WTC11 (cell line): ENCODE measurements at regions not wholly inside any gene's neighbourhood (a gene's known extent, or its start where the extent isn't known, plus 50 kb on each side); places are given as distances from the start of the nearest gene placed in this dataset.

ENCODE experiments used
- ATAC-seq: fragments of 200-7000 bp; cut with Tn5 transposase; 2 replicates; pipeline ENCODE4 v1.10.0; 2021; ENCODE audit warnings: mild to moderate bottlenecking, moderate library complexity
- CTCF ChIA-PET: fragments of 300-600 bp; sonication (Branson Sonifier 250); formaldehyde crosslinking; loops from one replicate; lab custom pipeline; 2021; ENCODE audit warnings: antibody characterized with exemption; lab: Charles Lee
- POLR2A ChIA-PET: fragments of 350-600 bp; sonication (Branson Sonifier 250); formaldehyde crosslinking; loops from one replicate; lab custom pipeline; 2021; ENCODE audit warnings: antibody characterized with exemption; lab: Charles Lee
- DNase-seq: peaks from one replicate; pipeline ENCODE4 v3.0.0; 2021; ENCODE audit warnings: low spot score
- H3K27ac Mint-ChIP-seq: 2 replicates; pipeline ENCODE4 v1.8.0; 2021; ENCODE audit warnings: mixed read lengths
- H3K27me3 Mint-ChIP-seq: 2 replicates; pipeline ENCODE4 v1.8.0; 2021; ENCODE audit warnings: low read depth, mild to moderate bottlenecking, moderate library complexity, mixed read lengths
- H3K36me3 Mint-ChIP-seq: 2 replicates; pipeline ENCODE4 v1.8.0; 2021; ENCODE audit warnings: mixed read lengths
- H3K4me1 Mint-ChIP-seq: 2 replicates; pipeline ENCODE4 v1.8.0; 2022; ENCODE audit warnings: mixed read lengths
- H3K4me3 Mint-ChIP-seq: 2 replicates; pipeline ENCODE4 v1.8.0; 2021; ENCODE audit warnings: mild to moderate bottlenecking, moderate library complexity, mixed read lengths
- H3K9me3 Mint-ChIP-seq: 2 replicates; pipeline ENCODE4 v1.8.0; 2021; ENCODE audit warnings: mixed read lengths
- CBFB ChIP-seq: sonication (generic); formaldehyde crosslinking; IDR thresholded peaks from 2 replicates; pipeline ENCODE4 v1.8.1; 2022; ENCODE audit warnings: mild to moderate bottlenecking, low read depth, missing genetic modification reagents
- CREM ChIP-seq: sonication (generic); formaldehyde crosslinking; IDR thresholded peaks from 2 replicates; pipeline ENCODE4 v1.8.1; 2022; ENCODE audit warnings: mild to moderate bottlenecking, missing genetic modification reagents, moderate library complexity
- ELF4 ChIP-seq: sonication (generic); formaldehyde crosslinking; IDR thresholded peaks from 2 replicates; pipeline ENCODE4 v1.8.1; 2022; ENCODE audit warnings: low read depth, mild to moderate bottlenecking, moderate library complexity, missing genetic modification reagents
- GABPB1 ChIP-seq: sonication (generic); formaldehyde crosslinking; IDR thresholded peaks from 2 replicates; pipeline ENCODE4 v1.8.1; 2023; ENCODE audit warnings: mild to moderate bottlenecking, missing genetic modification reagents
- JAZF1 ChIP-seq: fragments of 250-450 bp; sonication (Bioruptor Pico); IDR thresholded peaks from 2 replicates; pipeline ENCODE4 v1.9.0; 2021; ENCODE audit warnings: moderate library complexity, mild to moderate bottlenecking, inconsistent platforms
- MYBL2 ChIP-seq: sonication (generic); formaldehyde crosslinking; IDR thresholded peaks from 2 replicates; pipeline ENCODE4 v1.8.1; 2023; ENCODE audit warnings: mild to moderate bottlenecking, moderate library complexity, missing genetic modification reagents
- NFYB ChIP-seq: sonication (generic); formaldehyde crosslinking; conservative IDR thresholded peaks from 2 replicates; pipeline ENCODE4 v1.8.0; 2022; ENCODE audit warnings: low read depth, missing genetic modification reagents
- RORB ChIP-seq: fragments of 250-450 bp; sonication (Bioruptor Pico); IDR thresholded peaks from 2 replicates; pipeline ENCODE4 v1.9.0; 2021; ENCODE audit warnings: mild to moderate bottlenecking
- ZBTB21 ChIP-seq: sonication (generic); formaldehyde crosslinking; IDR thresholded peaks from 2 replicates; pipeline ENCODE4 v1.8.1; 2023; ENCODE audit warnings: mild to moderate bottlenecking, missing genetic modification reagents, borderline replicate concordance
- ZNF121 ChIP-seq: sonication (generic); formaldehyde crosslinking; IDR thresholded peaks from 2 replicates; pipeline ENCODE4 v1.8.0; 2023; ENCODE audit warnings: missing genetic modification reagents
- ZNF317 ChIP-seq: sonication (generic); formaldehyde crosslinking; IDR thresholded peaks from 2 replicates; pipeline ENCODE4 v1.8.1; 2023; ENCODE audit warnings: low read depth, mild to moderate bottlenecking, moderate library complexity, missing genetic modification reagents, borderline replicate concordance
- ZNF423 ChIP-seq: fragments of 250-450 bp; sonication (Bioruptor Pico); IDR thresholded peaks from 2 replicates; pipeline ENCODE4 v2.1.2; 2022; ENCODE audit warnings: mild to moderate bottlenecking, moderate library complexity
- TF ChIP-seq, protein P1 (sequence below): sonication (generic); formaldehyde crosslinking; IDR thresholded peaks from 2 replicates; pipeline ENCODE4 v1.8.1; 2022; ENCODE audit warnings: missing genetic modification reagents, borderline replicate concordance
- TF ChIP-seq, protein P2 (sequence below): sonication (generic); formaldehyde crosslinking; IDR thresholded peaks from 2 replicates; pipeline ENCODE4 v1.8.0; 2022; ENCODE audit warnings: missing genetic modification reagents

DNA sequence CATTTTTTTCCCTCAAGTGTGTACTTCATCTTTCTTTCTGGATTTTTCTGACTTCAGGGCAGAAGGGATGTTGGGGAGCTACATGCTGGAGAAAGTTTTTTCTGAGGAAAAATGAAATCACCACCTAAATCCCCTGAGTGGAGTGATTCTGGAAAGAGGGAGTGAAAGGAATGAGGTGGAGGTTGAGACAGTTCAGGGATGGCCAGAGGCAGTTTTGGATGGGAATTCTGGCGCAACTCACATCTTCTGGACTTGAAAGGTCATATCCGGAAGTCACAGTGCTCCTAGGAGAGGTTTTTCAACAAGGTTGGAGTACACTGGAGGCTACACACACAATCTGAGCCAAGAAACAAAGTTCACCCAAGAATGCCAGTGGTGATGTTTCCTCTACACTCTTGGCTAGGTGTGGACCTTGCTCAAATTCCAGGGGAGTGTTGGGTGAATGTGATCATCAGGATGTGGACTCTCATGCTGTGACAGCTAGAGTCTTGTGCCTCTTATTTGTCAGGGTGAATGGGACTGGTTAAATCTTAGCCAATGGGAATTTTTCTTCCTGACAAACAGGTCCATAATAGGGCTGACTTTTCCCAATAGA is 161.5 kb downstream of the HLX start:
- Mint-ChIP-seq H3K4me3 (no peak overlapping the region), H3K9me3 (peaks cover 7% of the 10 kb centered on the region), H3K27me3 (no peaks in the 10 kb centered on the region), H3K4me1 (peaks cover 10% of the 10 kb centered on the region), H3K27ac (no peak overlapping the region)
- CTCF ChIA-PET: no interaction called here
- DNase-seq: no peak
- ATAC-seq: no peak
- TF ChIP-seq CBFB: no peak
- TF ChIP-seq, all 79 proteins: peak for 0
- POLR2A ChIA-PET: no interaction called here
- H3K36me3 Mint-ChIP-seq: no peaks in the 10 kb centered on the region

DNA sequence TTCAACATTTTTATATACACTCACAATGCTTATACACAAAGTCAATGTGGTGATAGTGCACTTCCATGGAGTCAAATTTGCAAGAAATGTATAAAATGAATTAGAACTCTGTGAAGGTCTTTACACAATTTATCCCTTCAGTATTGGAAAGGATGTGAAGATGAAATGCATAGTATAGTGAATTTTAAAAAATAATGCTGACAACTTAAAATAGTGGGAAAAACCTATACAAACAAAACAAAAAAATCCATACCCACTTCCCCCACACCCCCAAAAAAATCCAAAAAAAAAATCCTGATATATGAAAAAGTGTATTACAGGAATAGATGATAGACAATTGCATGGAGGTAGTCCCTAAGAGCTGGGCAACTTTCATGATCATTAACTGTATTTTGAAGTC is 165.3 kb downstream of the HLX start:
- TF ChIP-seq MYBL2 (CRISPR knock-in tag): no peak
- TF ChIP-seq, protein P1, sequence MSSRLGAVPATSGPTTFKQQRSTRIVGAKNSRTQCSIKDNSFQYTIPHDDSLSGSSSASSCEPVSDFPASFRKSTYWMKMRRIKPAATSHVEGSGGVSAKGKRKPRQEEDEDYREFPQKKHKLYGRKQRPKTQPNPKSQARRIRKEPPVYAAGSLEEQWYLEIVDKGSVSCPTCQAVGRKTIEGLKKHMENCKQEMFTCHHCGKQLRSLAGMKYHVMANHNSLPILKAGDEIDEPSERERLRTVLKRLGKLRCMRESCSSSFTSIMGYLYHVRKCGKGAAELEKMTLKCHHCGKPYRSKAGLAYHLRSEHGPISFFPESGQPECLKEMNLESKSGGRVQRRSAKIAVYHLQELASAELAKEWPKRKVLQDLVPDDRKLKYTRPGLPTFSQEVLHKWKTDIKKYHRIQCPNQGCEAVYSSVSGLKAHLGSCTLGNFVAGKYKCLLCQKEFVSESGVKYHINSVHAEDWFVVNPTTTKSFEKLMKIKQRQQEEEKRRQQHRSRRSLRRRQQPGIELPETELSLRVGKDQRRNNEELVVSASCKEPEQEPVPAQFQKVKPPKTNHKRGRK: no peak
- POLR2A ChIA-PET: no interaction called here
- CTCF ChIA-PET: no interaction called here
- Mint-ChIP-seq H3K36me3 (peaks cover 3% of the 10 kb centered on the region; the same call in 1 of the 2 replicates), H3K4me1 (peaks cover 2% of the 10 kb centered on the region), H3K27me3 (no peaks in the 10 kb centered on the region; the same call in 1 of the 2 replicates), H3K4me3 (no peak overlapping the region), H3K9me3 (peaks cover 13% of the 10 kb centered on the region), H3K27ac (no peak overlapping the region)
- ATAC-seq (no peak), DNase-seq (no peak)

DNA sequence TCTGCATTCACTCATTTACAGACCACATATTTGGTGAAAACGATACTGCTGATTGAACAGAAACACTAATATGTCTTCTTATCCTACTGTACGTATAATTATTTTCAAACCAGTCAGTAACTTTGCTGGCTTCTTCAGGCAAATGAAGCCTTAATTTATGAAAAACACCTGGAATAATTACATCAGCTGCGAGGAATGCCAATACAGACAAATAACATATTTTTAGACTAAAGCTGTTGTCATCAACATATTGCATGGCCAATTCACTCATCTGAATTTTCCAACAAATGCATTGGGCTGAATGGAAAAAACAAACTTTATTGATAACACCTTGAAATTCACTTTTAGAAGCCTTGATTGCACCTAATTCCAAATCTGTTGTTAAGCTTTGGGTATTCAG is 165.9 kb downstream of the HLX start:
- CTCF ChIA-PET: no interaction called here
- DNase-seq: no peak
- H3K27ac Mint-ChIP-seq: no peak overlapping the region
- peaks cover 19% of the 10 kb centered on the region for H3K9me3 Mint-ChIP-seq
- no peaks in the 10 kb centered on the region; the same call in 1 of the 2 replicates for H3K27me3 Mint-ChIP-seq
- TF ChIP-seq ELF4 (CRISPR knock-in tag) (no peak), GABPB1 (CRISPR knock-in tag) (no peak), RORB (CRISPR knock-in tag) (no peak), ZNF317 (no peak), ZNF423 (CRISPR knock-in tag) (no peak), CBFB (no peak), JAZF1 (no peak), ZBTB21 (CRISPR knock-in tag) (no peak), CREM (CRISPR knock-in tag) (no peak), ZNF121 (CRISPR knock-in tag) (no peak), NFYB (CRISPR knock-in tag) (no peak)
- TF ChIP-seq, protein P2, sequence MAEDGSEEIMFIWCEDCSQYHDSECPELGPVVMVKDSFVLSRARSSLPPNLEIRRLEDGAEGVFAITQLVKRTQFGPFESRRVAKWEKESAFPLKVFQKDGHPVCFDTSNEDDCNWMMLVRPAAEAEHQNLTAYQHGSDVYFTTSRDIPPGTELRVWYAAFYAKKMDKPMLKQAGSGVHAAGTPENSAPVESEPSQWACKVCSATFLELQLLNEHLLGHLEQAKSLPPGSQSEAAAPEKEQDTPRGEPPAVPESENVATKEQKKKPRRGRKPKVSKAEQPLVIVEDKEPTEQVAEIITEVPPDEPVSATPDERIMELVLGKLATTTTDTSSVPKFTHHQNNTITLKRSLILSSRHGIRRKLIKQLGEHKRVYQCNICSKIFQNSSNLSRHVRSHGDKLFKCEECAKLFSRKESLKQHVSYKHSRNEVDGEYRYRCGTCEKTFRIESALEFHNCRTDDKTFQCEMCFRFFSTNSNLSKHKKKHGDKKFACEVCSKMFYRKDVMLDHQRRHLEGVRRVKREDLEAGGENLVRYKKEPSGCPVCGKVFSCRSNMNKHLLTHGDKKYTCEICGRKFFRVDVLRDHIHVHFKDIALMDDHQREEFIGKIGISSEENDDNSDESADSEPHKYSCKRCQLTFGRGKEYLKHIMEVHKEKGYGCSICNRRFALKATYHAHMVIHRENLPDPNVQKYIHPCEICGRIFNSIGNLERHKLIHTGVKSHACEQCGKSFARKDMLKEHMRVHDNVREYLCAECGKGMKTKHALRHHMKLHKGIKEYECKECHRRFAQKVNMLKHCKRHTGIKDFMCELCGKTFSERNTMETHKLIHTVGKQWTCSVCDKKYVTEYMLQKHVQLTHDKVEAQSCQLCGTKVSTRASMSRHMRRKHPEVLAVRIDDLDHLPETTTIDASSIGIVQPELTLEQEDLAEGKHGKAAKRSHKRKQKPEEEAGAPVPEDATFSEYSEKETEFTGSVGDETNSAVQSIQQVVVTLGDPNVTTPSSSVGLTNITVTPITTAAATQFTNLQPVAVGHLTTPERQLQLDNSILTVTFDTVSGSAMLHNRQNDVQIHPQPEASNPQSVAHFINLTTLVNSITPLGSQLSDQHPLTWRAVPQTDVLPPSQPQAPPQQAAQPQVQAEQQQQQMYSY: no peak
- TF ChIP-seq, all 79 proteins: peak for 0
- ATAC-seq: no peak
- Mint-ChIP-seq H3K4me3 (no peak overlapping the region), H3K4me1 (no peaks in the 10 kb centered on the region), H3K36me3 (peaks cover 3% of the 10 kb centered on the region; the same call in 1 of the 2 replicates)
- POLR2A ChIA-PET: no interaction called here
